ENCODE measurements at regions not wholly inside any gene's neighbourhood (a gene's known extent, or its start where the extent isn't known, plus 50 kb on each side); places are given as distances from the start of the nearest gene placed in this dataset.

- no peak overlapping the region for H2BK15ac ChIP-seq (ENCODE audit: low read depth, low read length)
- H4K5ac ChIP-seq (ENCODE audit: low read depth, low read length), result no peak overlapping the region
- BruUV-seq (replicated peaks), result no TSS peak
- no peak overlapping the region for H3K4ac ChIP-seq (ENCODE audit: low read depth, low read length)
- H2BK120ac ChIP-seq (ENCODE audit: low read depth, low read length), result no peak overlapping the region
- H3K4me2 ChIP-seq (ENCODE audit: low read depth, low read length), result no peak overlapping the region
- no peaks in the 10 kb centered on the region for H4K20me1 ChIP-seq (ENCODE audit: insufficient read depth, low read length)
- no peaks in the 10 kb centered on the region for H3K27me3 ChIP-seq (ENCODE audit: control insufficient read depth, insufficient read depth, low read length)
- POLR2A ChIA-PET (ENCODE audit: unreplicated experiment), result no interaction called here
- H3K14ac ChIP-seq (replicated peaks; ENCODE audit: low read depth, low read length), result no peak overlapping the region
- ATAC-seq (ENCODE audit: low read depth) (no peak), DNase-seq (no peak)
- no peaks in the 10 kb centered on the region for H3K9me1 ChIP-seq (ENCODE audit: insufficient read depth, low read length)
- no peak overlapping the region for H2AFZ ChIP-seq (replicated peaks; ENCODE audit: low read length, poor library complexity)
- in situ Hi-C loops (cut with MboI; ENCODE audit: low sequenced_read_pairs), result no loop called here
- H3K4me3 ChIP-seq (ENCODE audit: insufficient read depth, low read depth, low read length), result no peak overlapping the region
- no peaks in the 10 kb centered on the region for H3K4me1 ChIP-seq (ENCODE audit: control insufficient read depth, insufficient read depth, low read length)
- no peak overlapping the region for H2AK5ac ChIP-seq (ENCODE audit: low read depth, low read length)
- H2BK20ac ChIP-seq (ENCODE audit: low read depth, low read length), result no peak overlapping the region
- CTCF ChIA-PET, result no interaction called here
- no peaks in the 10 kb centered on the region for H3K9me3 ChIP-seq (ENCODE audit: control insufficient read depth, insufficient read depth, low read length)
- no CpG with 5 or more reads among the region's 4 CpGs for WGBS, 2 experiments (ENCODE audit: extremely low coverage in 2 of 2, insufficient read length in 1 of 2)
- no peak overlapping the region for H3K23ac ChIP-seq (ENCODE audit: low read depth, low read length)
- H2BK5ac ChIP-seq (ENCODE audit: low read depth, low read length, poor library complexity, severe bottlenecking), result no peak overlapping the region
- dilution Hi-C loops (cut with HindIII; ENCODE audit: low sequenced_read_pairs, unreplicated experiment), result no loop called here
- H4K8ac ChIP-seq (ENCODE audit: low read depth in 2 of 2, low read length in 2 of 2), result no peak overlapping the region
- no peak overlapping the region for H2AK9ac ChIP-seq (replicated peaks; ENCODE audit: low read depth, low read length, poor library complexity)
- no peaks in the 10 kb centered on the region for H3K79me1 ChIP-seq (ENCODE audit: low read depth in 1 of 2, low read length in 2 of 2)
- no peak overlapping the region for H3K9ac ChIP-seq (ENCODE audit: low read depth, low read length)
- H3K36me3 ChIP-seq (ENCODE audit: control insufficient read depth, insufficient read depth, low read length), result no peaks in the 10 kb centered on the region
- H3K27ac ChIP-seq (ENCODE audit: insufficient read depth, low read length), result no peak overlapping the region
- intact Hi-C loops (cut with micrococcal nuclease), result no loop called here
- TF ChIP-seq USF2 (IDR thresholded peaks at IDR 0.05; ENCODE audit: low read depth, low read length), result no peak
- TF ChIP-seq RAD21 (IDR thresholded peaks at IDR 0.05; ENCODE audit: low read length), result no peak
- no peak for TF ChIP-seq SMC3 (IDR thresholded peaks at IDR 0.05; ENCODE audit: low read depth, low read length)
- TF ChIP-seq BHLHE40 (IDR thresholded peaks at IDR 0.05; ENCODE audit: low read depth, low read length), result no peak
- no peak for TF ChIP-seq CTCF (conservative IDR thresholded peaks at IDR 0.05; ENCODE audit: low read depth, low read length)
- no peak for TF ChIP-seq NFE2L2 (IDR thresholded peaks at IDR 0.05; ENCODE audit: low read depth, low read length)
- TF ChIP-seq MAZ (IDR thresholded peaks at IDR 0.05; ENCODE audit: borderline replicate concordance, low read depth, low read length), result no peak
- TF ChIP-seq ELK1 (IDR thresholded peaks at IDR 0.05; ENCODE audit: borderline replicate concordance, low read depth, low read length), result no peak
- TF ChIP-seq CEBPB (IDR thresholded peaks at IDR 0.05; ENCODE audit: low read depth, low read length), result no peak
- TF ChIP-seq FOS (IDR thresholded peaks at IDR 0.05; ENCODE audit: low read depth, low read length), result no peak
- TF ChIP-seq CHD1 (IDR thresholded peaks at IDR 0.05; ENCODE audit: low read depth, low read length), result no peak
- TF ChIP-seq RCOR1 (IDR thresholded peaks at IDR 0.05; ENCODE audit: insufficient replicate concordance, low read length), result no peak
- TF ChIP-seq MXI1 (IDR thresholded peaks at IDR 0.05; ENCODE audit: borderline replicate concordance, low read depth, low read length), result no peak
- H4K91ac ChIP-seq (ENCODE audit: insufficient read depth, low read depth, low read length), result no peak overlapping the region
- H3K18ac ChIP-seq (ENCODE audit: low read depth, low read length), result no peak overlapping the region
- no peak overlapping the region for H3K56ac ChIP-seq (ENCODE audit: extremely low read depth, insufficient read depth, low read length)
These were observed 151.0 kb downstream of the SH2D1A start for GRCh38 chrX:124497386-124497785.
